ENCODE measurements at regions not wholly inside any gene's neighbourhood (a gene's known extent, or its start where the extent isn't known, plus 50 kb on each side); places are given as distances from the start of the nearest gene placed in this dataset.

- no peak for TF ChIP-seq POLR2A (IDR thresholded peaks at IDR 0.05)
- no peak for TF ChIP-seq CTCF (IDR thresholded peaks at IDR 0.05)
- no peak for TF ChIP-seq EP300 (IDR thresholded peaks at IDR 0.05)
Measured at GRCh38 chr3:80087767-80088166, 320.0 kb upstream of the ROBO1 start.

Data from ovary (tissue), 3 donors.